HuH-7 (cell line): ENCODE measurements at regions not wholly inside any gene's neighbourhood (a gene's known extent, or its start where the extent isn't known, plus 50 kb on each side); places are given as distances from the start of the nearest gene placed in this dataset.
"Not testable (repeated sequence)": the region's sequence is repeated elsewhere in the genome, so short reads cannot be mapped to it uniquely, and the experiment has no call there.

Experiments used
- DNase-seq: peaks from one replicate; pipeline ENCODE4 v3.0.0; 2011; ENCODE audit warnings: low spot score

DNA sequence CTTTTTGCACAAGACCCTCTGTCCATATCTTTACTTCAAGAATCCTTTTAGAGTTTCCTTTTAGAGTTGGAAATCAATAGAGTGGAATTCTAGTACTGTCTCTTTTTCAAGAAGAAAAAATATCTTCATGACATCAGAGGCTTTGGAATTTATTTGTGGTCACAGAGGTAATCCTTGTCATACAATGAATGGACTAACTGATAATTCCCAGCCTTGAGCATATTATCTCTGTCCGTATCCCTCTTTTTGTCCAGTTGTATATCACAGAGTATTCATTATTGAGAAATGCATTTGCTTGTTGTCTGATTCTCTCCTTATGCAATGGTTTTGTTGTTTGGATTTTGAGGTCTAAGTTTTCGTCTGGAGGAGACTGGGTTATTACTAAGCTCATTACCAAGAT lies 82.0 kb upstream of the HAPLN1 start:
- no peak for DNase-seq

DNA sequence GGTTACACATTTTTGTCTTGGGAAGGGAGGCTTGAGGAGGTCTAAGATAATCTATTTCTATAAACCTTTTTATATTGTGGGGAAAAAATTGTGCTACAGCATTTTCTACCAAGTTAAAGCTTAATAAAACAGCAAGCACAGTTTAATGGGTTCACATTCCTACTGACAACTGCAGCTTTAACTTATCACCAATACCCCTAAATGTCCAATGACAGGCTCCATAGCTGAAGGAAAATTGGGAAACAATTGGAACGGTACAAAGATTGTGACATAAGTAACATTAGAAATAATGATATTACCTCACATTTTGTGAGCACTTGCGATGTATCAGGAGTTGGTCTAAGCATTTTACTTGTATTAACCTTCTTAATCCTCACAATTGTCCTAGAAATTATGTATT lies 79.5 kb upstream of the HAPLN1 start:
- DNase-seq, result no peak

DNA sequence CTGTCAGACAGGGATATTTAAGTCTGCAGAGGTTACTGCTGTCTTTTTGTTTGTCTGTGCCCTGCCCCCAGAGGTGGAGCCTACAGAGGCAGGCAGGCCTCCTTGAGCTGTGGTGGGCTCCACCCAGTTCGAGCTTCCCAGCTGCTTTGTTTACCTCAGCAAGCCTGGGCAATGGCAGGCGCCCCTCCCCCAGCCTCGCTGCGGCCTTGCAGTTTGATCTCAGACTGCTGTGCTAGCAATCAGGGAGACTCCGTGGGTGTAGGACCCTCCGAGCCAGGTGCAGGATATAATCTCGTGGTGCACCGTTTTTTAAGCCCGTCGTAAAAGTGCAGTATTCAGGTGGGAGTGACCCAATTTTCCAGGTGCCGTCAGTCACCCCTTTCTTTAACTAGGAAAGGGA lies 78.4 kb upstream of the HAPLN1 start:
- not testable (repeated sequence) for DNase-seq

DNA sequence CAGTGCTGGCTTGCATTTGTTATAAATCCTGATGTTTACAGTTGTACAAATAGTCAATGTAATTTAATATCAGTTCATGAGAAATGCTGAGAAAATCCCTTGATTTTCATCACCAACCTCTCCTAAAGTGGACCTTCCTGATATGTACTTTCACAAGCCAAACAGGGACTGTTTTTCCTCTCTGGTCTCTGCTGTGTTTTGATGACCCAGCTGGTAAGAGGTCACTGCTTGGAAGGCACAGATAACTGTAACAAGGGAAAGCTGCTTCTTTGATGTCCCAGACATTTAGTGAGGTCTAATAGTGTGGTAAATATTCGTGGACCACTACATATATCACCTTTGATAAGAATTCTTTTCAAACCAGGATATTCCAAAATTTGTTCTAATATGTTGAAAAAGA lies 68.7 kb upstream of the HAPLN1 start:
- DNase-seq, result no peak

DNA sequence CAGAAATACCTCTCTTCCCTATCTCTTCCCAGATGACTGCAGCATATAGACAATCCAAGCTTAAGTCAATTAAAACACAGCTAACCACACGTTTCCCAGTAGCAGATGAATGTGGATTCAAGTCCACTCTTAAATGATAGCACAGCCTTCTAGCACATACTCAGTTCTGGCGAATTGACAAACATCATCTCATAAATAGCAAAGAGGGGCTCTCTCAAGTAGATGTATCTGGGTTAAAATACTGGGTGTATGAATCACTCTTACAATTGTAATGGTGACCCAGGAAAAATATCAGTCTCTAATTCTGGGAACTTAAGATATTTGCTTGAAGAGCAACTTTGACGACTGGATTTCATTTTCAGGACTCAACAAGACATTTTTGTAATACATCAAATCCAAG lies 67.0 kb upstream of the HAPLN1 start:
- no peak for DNase-seq

DNA sequence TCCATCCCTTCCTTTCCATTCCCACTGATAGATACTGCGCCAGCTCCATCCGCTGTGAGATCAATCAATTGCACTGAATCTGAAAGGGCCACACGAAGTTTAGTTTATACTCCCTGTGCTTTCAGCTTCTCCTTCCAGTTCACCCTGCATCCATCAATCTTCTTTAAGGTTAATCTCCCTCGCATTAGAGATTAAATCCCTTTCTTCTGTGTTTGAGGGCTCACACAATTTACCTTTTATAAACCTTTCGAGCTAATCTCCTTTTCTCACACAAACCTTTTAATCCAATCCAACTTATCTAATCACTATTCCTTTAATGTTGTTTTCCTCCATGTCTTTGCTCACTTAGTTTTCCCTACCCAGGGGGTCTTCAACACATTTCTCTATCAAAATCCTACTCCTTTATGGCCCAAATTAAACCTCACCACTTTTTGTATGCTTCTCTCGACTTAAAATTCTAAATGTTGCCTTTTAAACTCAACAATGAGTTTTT lies 64.6 kb upstream of the HAPLN1 start:
- DNase-seq, result no peak

DNA sequence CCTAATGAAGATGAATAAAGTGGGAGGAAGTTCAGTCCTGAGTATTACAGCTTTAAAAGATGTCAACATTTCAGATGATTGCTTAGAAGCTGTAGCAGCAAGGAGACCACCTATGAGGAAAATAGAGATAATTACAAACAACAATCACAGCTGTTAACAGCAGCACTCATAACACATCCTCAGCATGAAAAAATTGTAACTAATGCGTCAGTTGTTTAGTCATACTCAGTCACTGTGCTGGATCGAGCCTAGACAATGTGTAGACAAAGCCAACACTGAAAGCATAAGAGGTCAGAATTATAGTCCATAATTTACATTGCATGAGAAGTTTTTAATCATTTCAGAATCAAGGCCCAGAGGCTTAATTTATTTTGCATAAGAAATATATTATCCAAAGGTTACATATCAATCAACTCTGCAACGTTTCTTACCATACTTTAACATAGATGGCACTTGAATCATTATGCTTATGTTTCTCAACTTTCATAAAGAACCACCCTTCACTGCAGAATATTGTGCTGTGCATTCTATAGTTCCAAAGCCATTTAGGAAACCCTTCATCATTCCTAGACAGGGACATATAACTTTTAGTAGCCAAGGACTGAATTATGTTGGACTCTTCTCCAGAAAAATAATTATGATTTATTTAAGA lies 60.2 kb upstream of the HAPLN1 start:
- no peak for DNase-seq

DNA sequence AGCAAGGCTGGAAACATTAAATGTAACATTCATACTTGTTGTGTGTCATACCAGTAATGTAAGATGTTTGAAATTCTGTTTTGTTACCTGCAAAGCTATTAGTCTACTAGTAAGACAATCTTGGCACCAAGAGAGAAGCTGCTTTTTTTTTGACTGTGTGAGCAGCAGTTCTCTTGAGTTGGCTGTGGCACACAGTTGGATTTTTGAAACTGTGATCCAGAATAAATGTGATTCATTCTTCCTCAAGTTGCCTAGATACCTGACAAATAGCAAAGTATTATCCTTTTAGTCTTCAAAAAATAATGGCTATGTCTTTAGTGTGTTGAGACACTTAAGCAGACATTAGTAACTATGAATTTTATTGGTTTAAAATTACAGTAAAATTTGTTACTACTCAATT lies 57.2 kb upstream of the HAPLN1 start:
- DNase-seq, result no peak

DNA sequence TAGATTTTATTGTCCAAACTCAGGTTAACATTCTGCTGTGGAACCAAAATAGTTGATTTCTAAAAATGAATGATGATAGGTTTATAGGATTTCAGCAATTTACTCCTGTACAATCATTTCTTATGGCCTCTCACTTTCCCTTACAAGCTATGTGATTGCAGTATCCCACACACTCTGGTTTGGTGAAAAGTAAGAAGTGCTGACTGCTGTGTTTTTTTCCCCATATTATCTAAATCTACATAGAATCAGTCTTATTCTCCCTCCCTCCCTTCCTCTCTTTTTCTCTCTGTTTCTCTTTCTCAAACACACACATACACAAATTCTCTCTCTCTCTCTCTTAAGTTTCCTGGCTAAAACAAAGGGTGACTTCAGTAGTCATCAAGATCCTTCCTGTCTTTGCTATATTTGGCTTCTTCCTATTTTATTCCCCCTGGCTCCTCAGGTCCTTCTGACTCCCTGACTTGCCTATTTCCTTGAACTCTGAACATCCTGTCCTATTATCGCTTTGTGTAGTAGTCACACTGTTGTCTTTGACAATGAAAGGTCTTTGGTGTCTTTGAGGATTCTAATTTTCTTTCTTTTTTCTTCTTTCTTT lies 55.9 kb upstream of the HAPLN1 start:
- no peak for DNase-seq
